SK-N-DZ (cell line): ENCODE measurements at regions not wholly inside any gene's neighbourhood (a gene's known extent, or its start where the extent isn't known, plus 50 kb on each side); places are given as distances from the start of the nearest gene placed in this dataset.
A peak's percentile ranks its signal among the peaks of the same experiment; 100 is the strongest.
"Not testable (repeated sequence)": the region's sequence is repeated elsewhere in the genome, so short reads cannot be mapped to it uniquely, and the experiment has no call there.

Source experiments
- DNase-seq: peaks from one replicate; pipeline ENCODE4 v3.0.0-alpha.2; 2015; ENCODE audit warnings: low spot score

- DNase-seq, result no peak
Observed at GRCh38 chr5:23235246-23235645, 272.2 kb upstream of the PRDM9 start.

GRCh38 chr5:23234197-23234596, 273.2 kb upstream of the PRDM9 start:
- DNase-seq, result no peak

DNA sequence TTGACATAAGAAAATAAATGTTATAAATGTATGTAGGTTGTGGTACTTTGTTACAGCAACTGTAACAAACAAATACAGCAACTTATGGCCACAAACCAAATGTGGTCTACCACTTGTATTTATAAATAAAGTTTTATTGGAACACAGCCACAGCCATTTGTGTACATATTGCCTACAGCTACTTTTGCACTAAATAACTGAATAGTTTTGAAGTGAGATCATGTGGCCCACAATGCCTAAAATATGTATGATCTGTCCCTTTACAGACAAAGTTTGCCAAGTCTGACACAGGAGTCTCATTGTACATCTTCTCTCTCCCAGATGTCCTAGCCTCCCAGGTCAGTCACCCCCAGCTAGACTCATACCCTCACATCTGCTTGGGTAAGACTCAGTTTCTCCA, 283.6 kb upstream of the PRDM9 start:
- no peak for DNase-seq

- no peak for DNase-seq
Observed at GRCh38 chr5:23221831-23222230, 285.6 kb upstream of the PRDM9 start.

DNA sequence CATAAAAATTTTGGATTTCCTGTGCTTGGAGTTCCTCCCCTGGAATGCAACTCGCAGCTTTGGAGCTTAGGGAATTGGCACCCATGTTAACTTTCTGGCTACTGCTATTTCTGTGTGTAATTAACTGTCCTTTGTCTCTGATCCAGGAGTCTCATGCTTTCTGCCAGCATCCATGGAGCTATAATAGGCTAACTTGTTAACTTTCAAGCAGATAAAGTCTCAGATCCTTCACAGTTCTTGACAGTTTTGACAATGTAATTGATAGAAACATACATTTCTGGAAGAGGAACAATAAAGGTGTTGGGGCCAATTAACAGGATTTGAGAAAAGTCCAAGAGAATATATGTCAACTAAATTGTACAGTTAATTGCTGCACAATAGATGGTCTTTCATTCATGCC, 290.2 kb upstream of the PRDM9 start:
- no peak for DNase-seq

DNA sequence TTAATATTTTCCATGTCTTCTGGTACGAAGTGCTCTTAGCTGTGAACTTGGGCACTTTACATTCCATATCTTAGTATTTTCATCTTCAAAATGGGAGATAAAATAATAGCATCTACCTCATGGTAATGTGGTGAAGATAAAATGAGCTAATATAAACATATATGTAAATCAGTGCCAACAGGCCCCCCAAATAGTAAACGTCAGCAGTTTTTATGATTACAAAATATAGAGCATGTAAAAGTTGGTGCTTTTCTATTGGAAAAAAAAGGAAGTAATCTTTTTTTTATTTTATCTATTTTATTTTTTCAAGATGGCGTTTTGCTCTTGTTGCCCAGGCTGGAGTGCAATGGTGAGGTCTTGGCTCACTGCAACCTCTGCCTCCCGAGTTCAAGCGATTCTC, 291.1 kb upstream of the PRDM9 start:
- DNase-seq, result no peak

DNA sequence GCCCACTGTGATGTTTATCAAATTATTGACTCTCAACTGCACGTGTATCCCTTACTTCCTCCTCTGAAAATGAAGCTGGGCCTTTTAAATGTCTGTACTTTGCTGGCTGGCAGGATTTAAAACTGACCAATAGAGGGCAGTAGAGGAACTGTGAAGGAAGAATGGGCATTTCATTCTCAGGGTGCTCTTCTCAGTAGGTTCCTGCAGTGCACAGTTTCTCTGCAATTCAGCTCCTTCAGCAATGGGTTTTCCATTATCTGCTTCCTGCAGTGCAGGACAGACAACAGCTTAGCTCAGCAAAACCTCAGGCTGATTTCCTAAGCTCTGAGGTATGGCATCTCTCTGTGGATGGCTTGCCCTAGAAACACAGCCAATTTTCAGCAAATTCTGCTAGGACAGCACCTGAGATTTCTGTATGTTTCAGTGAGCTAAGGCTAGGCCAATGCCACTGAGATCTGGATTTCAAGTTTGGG, 298.4 kb upstream of the PRDM9 start:
- peak; percentile 76 for DNase-seq

GRCh38 chr5:23204111-23204510, 303.3 kb upstream of the PRDM9 start:
- no peak for DNase-seq

GRCh38 chr5:23169660-23170416, 316.7 kb upstream of the CDH12 start:
- DNase-seq, result no peak

GRCh38 chr5:23164971-23165370, 311.8 kb upstream of the CDH12 start:
- no peak for DNase-seq

GRCh38 chr5:23158179-23158578, 305.0 kb upstream of the CDH12 start:
- DNase-seq, result no peak

DNA sequence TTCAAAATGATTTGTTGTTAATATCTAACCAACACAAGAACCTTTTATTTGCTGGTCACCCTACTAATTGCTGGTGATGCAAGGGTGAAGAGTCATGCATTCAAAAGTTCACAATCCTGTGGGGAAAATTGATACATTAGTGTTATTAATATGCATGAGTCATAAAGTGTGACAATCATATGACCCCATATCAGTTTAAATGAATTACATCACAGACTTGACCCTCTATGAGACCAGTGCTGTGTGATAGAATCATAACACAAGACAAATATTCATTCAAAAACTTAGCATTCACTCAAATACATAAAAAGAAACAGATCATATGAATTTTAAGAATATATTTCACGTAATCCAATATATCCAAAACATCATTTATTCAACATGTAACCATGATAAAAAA, 304.6 kb upstream of the CDH12 start:
- DNase-seq, result no peak

DNA sequence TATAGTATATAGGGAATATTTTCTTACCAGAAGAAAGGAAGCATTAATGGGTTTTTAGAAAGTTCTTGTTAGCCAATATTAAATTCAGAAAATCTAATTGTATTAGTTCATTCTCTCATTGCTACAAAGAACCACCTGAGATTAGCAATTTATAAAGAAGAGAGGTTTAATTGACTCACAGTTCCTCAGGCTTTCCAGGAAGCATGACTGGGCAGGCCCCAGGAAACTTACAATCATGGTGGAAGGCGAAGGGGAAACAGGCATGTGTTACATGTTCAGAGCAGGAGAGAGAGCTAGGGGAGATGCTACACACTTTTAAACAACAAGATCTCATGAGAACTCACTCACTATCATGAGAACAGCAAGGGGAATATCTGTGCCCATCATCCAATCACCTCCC, 304.0 kb upstream of the CDH12 start:
- no peak for DNase-seq

DNA sequence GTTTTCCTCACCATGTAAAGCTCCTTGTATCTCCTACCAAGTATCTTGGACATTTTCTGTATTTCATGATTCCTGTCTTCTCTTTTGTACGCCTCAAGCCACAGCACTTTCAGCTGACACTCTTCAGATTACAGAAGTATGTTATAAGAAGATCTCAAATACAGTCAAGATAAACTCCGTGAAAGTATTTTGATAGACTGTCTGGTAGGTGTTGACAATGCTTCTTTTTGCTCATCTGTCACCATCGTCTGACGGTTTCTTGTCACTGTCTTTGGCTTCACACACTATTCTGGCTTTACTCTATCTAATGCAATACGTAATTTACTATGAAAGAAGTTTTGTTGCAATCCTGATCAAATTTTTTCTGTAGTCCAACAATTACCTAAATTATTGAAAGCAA, 294.5 kb upstream of the CDH12 start:
- DNase-seq, result no peak

GRCh38 chr5:23146183-23146582, 293.0 kb upstream of the CDH12 start:
- DNase-seq, result no peak

DNA sequence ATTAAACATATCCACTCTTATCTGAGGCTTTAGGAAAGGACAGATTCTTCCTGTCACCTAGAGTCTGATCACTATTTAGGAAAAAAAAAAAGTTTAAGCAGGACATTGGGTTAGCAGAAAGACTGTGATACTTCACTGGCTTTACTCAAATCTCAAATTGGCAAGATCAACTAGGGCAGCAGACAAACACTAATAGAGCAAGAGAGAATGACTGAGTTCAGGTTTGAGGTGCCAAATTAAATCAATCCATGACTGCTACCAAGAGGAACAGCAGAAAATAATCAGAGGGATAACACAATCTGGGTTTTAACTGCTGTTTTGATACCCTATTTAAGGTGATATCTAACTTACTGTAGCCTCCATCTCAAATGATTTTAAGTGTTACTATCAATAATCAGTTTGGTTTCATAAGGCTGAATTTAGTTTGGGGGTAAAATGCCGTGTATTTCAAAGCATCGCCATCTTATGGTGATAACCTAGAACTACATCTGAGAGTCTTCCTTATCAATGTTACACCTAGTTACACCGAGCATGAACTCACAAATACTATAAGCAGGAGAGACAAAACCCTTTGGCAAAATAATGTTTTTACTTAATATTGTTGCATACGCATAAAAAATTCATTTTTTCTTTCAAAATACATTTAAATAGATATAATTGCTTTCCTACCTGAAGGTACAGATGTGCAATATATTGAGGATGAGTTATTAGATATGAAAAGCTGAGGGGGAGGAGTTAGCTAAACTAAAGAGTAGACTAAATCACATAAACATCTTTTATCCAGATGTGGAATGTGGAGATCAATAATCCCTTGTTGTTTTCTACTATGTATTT, 286.4 kb upstream of the CDH12 start:
- peak; percentile 44 for DNase-seq

DNA sequence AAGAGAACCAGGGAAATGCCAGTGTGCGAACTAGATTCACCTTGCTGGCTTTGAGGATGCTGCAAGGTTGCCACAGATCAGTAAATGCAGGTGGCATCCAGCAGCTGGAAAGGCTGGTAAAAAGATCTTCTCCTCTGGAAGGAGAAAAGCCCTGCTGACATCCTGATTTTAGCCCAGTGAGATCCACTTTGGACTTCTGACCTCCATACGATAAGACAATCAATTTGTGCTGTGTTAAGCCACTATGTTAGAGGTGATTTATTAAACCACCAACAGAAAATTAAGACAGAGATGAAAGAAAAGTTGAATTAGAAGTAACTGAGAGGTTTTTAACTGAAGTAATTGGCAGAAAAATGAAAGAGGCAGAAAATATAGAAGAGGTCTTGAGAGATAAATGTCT, 283.8 kb upstream of the CDH12 start:
- no peak for DNase-seq

DNA sequence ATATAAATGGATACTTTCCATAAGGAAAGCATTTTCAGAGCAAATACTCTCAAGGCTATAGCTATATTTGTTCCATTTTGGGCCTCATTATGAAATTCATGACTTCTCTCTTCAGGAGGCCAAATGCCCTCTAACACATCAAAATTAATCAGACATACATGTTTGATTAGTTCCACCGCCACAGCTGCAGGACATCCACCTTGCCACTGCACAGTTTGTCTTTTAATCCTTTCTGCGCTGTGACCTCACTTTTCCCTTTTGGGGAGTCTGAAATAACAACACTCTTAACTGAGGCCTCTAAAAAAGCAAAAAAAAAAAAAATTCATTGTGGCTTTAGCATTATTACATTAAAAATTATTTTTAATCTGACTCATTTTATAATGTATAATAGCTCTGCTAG, 279.1 kb upstream of the CDH12 start:
- DNase-seq, result no peak

DNA sequence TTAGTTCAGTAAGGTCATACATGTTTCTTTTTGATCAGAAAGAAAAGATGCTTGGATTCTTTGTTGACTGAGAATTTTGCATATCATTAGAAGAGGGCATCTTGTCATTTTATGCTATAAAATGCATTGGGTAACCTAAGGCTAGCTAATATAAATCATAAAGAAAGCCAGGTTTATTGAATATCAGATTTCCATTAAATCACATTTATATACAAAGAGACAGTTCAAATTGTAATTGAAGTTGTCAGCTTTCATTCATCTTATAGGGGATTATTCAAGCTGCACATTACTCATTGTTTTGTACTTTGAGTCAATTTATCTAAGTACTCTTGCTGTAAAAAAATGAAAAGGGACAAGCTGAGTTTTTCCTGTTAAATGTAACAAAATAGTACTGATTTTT, 259.1 kb upstream of the CDH12 start:
- no peak for DNase-seq

DNA sequence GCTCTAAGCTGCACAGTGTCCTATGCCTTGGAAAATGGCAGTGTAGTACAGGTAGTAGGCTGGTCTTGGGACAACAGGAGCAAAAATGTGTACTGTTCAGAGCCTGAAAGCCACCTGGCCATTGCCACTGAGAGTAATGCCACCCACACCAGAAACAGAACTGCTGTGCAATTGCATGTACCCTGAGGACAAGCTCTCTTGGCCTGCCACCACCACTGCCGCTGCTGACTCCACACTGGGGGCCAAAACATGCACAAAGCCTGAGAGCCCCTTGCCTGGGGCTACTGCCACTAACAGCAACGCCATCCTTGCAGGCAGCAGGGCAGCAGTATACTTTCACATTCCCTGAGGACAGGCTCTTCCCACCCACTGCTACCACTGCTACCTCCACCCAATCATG, 251.9 kb upstream of the CDH12 start:
- DNase-seq, result no peak

DNA sequence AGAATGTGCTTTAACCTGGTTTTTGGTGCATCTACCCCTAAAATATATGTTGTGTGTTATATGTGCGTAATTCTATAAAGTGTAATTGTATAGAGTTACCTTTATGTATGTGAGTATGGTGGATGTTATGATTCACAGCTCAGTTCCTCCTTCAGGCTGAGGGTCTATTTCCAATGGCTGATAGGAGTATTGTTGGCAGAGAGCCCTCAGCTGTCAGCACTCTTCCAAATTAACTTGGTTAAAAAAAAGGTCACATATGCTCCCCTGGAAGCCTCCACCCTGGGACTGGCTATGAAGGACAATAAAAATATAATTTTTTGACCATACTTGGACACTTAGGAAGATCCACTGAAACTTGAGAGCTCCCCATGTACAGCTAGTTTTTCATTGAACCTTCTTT, 250.4 kb upstream of the CDH12 start:
- DNase-seq, result no peak

DNA sequence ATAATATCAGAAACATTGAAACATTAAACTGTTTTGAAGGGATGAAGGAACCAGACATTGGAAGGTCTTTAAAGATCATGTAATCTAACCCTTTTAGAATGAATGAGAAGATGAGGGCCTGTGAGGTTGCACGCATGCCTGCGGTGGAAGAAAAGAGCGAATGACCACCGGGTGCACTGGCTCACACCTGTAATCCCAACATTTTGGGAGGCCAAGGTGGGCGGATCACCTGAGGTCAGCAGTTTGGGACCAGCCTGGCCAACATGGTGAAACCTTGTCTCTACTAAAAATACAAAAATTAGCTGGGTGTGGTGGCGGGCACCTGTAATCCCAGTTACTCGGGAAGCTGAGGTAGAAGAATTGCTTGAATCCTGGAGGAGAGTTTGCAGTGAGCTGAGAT, 242.3 kb upstream of the CDH12 start:
- not testable (repeated sequence) for DNase-seq

DNA sequence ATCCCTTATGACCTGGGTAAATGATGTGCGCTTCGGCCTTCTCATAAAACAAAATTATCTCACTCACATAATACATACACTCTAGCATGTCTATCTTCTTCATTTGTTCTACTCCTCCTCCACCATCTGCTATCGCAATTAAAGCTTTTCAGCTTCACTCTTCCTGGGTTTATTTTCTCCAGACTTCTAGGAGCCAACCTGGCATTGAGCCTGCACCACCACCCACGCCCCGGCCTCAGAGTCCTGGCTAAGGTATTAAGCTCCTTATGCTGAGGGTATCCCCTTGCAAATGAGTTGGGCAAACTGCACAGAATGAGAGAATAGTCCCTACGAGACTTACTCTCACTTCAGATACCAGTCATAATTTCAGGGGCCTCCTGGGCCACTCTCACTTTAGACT, 236.1 kb upstream of the CDH12 start:
- no peak for DNase-seq
